ENCODE measurements at regions not wholly inside any gene's neighbourhood (a gene's known extent, or its start where the extent isn't known, plus 50 kb on each side); places are given as distances from the start of the nearest gene placed in this dataset.

DNA sequence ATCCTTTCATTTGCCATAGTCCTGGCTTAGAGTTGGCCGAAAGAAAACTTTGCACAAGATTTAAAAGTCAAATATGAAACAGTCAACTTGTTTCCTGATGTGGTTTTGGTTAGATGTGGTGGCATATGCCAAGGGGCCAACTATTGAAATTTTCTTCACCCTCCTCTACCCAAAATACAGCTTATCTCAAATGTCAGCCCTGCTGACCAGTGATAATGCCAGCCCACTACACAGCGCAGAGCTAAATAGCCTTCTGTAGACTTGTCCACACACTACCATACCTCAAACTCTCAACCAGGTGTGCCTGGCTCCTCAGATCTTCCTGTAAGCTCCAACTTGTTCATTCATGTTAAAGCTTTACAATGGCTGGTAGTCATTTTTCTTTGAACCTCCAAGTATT is 368.5 kb upstream of the STAC start:
- Histone ChIP-seq H2BK5ac (ENCODE audit: low read depth, low read length) (no peak overlapping the region), H3K9me3 (ENCODE audit: insufficient read depth in 2 of 2, low read depth in 1 of 2, low read length in 1 of 2) (peaks cover 0 to 12% of the 10 kb centered on the region in 2 experiments; a peak in 2 of 4 replicates), H4K8ac (ENCODE audit: extremely low read depth, insufficient read depth, low read length) (no peak overlapping the region), H3K36me3 (ENCODE audit: control insufficient read depth in 2 of 4, insufficient read depth in 4 of 4, low read length in 3 of 4) (no peaks in the 10 kb centered on the region; a peak in 2 of 8 replicates), H3K79me1 (ENCODE audit: low read depth, low read length) (no peaks in the 10 kb centered on the region), H3K79me2 (ENCODE audit: control insufficient read depth in 1 of 2, insufficient read depth in 2 of 2, low read length in 2 of 2) (no peaks in the 10 kb centered on the region), H3K23me2 (ENCODE audit: low read depth, low read length) (no peaks in the 10 kb centered on the region), H2BK20ac (ENCODE audit: low read length) (no peak overlapping the region), H3K27ac (ENCODE audit: low read depth, low read length) (no peak overlapping the region), H3K14ac (ENCODE audit: insufficient read length) (no peak overlapping the region), H3K23ac (ENCODE audit: insufficient read length) (no peak overlapping the region), H2BK12ac (ENCODE audit: low read depth, low read length) (no peak overlapping the region), H3K4me1 (replicated peaks in 1 of 4; ENCODE audit: control insufficient read depth in 3 of 4, insufficient read depth in 4 of 4, low read length in 3 of 4) (no peaks in the 10 kb centered on the region), H3K9ac (replicated peaks in 1 of 4; ENCODE audit: extremely low read depth in 1 of 4, low read depth in 3 of 4, low read length in 3 of 4) (no peak overlapping the region), H3K18ac (ENCODE audit: extremely low read depth, low read length) (no peak overlapping the region), H3K4ac (replicated peaks; ENCODE audit: insufficient read length, low read depth, low read length) (no peak overlapping the region), H3K4me3 (ENCODE audit: extremely low read depth in 1 of 4, insufficient read depth in 2 of 4, low read depth in 3 of 4, low read length in 4 of 4) (no peak overlapping the region), H3K4me2 (ENCODE audit: insufficient read depth in 1 of 2, low read depth in 2 of 2, low read length in 2 of 2) (no peak overlapping the region), H3K27me3 (replicated peaks in 1 of 4; ENCODE audit: control insufficient read depth in 3 of 4, extremely low read depth in 1 of 4, insufficient read depth in 3 of 4, low read length in 3 of 4) (no peaks in the 10 kb centered on the region), H2AFZ (ENCODE audit: low read length) (0 out of 2 replicates have a peak overlapping the region, but pooled peaks have one; percentile 85), H4K91ac (replicated peaks; ENCODE audit: insufficient read length, low read length) (no peak overlapping the region), H3K56ac (replicated peaks; ENCODE audit: insufficient read length, low read depth, low read length) (no peak overlapping the region), H2BK15ac (ENCODE audit: low read length) (no peak overlapping the region), H2AK5ac (ENCODE audit: low read depth, low read length) (no peak overlapping the region), H4K20me1 (replicated peaks in 1 of 2; ENCODE audit: control insufficient read depth in 1 of 2, insufficient read depth in 2 of 2, low read length in 2 of 2) (no peaks in the 10 kb centered on the region), H2BK120ac (replicated peaks; ENCODE audit: low read depth, low read length) (no peak overlapping the region), H4K5ac (ENCODE audit: insufficient read length, low read depth, low read length) (no peak overlapping the region)
- TF ChIP-seq POLR2AphosphoS5 (IDR thresholded peaks at IDR 0.05; ENCODE audit: low read depth, low read length) (no peak), CBX5 (IDR thresholded peaks at IDR 0.05; ENCODE audit: low read depth, low read length) (no peak), YY1 (IDR thresholded peaks at IDR 0.05; ENCODE audit: low read depth, low read length) (no peak)
- DNase-seq (ENCODE audit: low read depth in 1 of 2, low spot score in 2 of 2) (no peak), FAIRE-seq (no peak)
- WGBS, 2 experiments (ENCODE audit: extremely low coverage in 1 of 2, insufficient coverage in 1 of 2, insufficient read length in 1 of 2, insufficient replicate concordance in 2 of 2, low coverage in 1 of 2, low lambda C conversion rate in 2 of 2, missing lambda C conversion rate in 1 of 2), result 95% methylated on average over 2 of the region's 2 CpGs; no CpG with 5 or more reads in 1 of the 2 experiments
- ChIA-PET CTCF (ENCODE audit: partially characterized antibody) (interaction anchor here (0.6 to 1.8 kb wide), 3 partner anchors 11 to 1759 kb away, joined by 3 to 5 read pairs (median 4); no protein-coding TSS in a partner anchor), POLR2A (ENCODE audit: partially characterized antibody) (no interaction called here)

All from H1 (cell line).